ENCODE measurements at regions not wholly inside any gene's neighbourhood (a gene's known extent, or its start where the extent isn't known, plus 50 kb on each side); places are given as distances from the start of the nearest gene placed in this dataset.

- ATAC-seq (no peak), DNase-seq (no peak)
- TF ChIP-seq CTCF (IDR thresholded peaks at IDR 0.05) = no peak
- Histone ChIP-seq H3K4me3 (no peak overlapping the region), H3K36me3 (ENCODE audit: insufficient read depth in 1 of 2, low read depth in 1 of 2) (no peaks in the 10 kb centered on the region), H3K27ac (no peak overlapping the region), H3K27me3 (ENCODE audit: insufficient read depth in 3 of 3, low read length in 2 of 3) (no peaks in the 10 kb centered on the region), H3K4me1 (no peaks in the 10 kb centered on the region), H3K9me3 (no peaks in the 10 kb centered on the region)
- 20 to 29% (median 22%) methylated on average over 4 of the region's 4 CpGs for WGBS, 3 donors
- intact Hi-C loops (cut with DNase I) = no loop called here
Measured at GRCh38 chr2:41241325-41242000, 789.6 kb upstream of the SLC8A1 start.

GRCh38 chr2:41242001-41242331 lies 790.1 kb upstream of the SLC8A1 start:
- no peak overlapping the region for H3K27ac ChIP-seq
- WGBS, 3 donors = 19 to 38% (median 22%) methylated on average over 4 of the region's 4 CpGs
- H3K4me1 ChIP-seq = no peaks in the 10 kb centered on the region
- no peaks in the 10 kb centered on the region for H3K27me3 ChIP-seq (ENCODE audit: insufficient read depth in 3 of 3, low read length in 2 of 3)
- intact Hi-C loops (cut with DNase I) = no loop called here
- no peak for DNase-seq
- H3K9me3 ChIP-seq = no peaks in the 10 kb centered on the region
- no peak for TF ChIP-seq CTCF (IDR thresholded peaks at IDR 0.05)
- H3K36me3 ChIP-seq (ENCODE audit: insufficient read depth in 1 of 2, low read depth in 1 of 2) = no peaks in the 10 kb centered on the region
- no peak for ATAC-seq
- H3K4me3 ChIP-seq = no peak overlapping the region

- Histone ChIP-seq H3K4me3 (no peak overlapping the region), H3K36me3 (ENCODE audit: insufficient read depth in 1 of 2, low read depth in 1 of 2) (no peaks in the 10 kb centered on the region), H3K27me3 (ENCODE audit: insufficient read depth in 3 of 3, low read length in 2 of 3) (no peaks in the 10 kb centered on the region), H3K9me3 (no peaks in the 10 kb centered on the region), H3K4me1 (no peaks in the 10 kb centered on the region), H3K27ac (no peak overlapping the region)
- TF ChIP-seq CTCF (IDR thresholded peaks at IDR 0.05) = no peak
- intact Hi-C loops (cut with DNase I) = no loop called here
- DNase-seq = no peak
- 59 to 64% (median 63%) methylated on average over 7 of the region's 7 CpGs for WGBS, 3 donors
- ATAC-seq = no peak
Measured at GRCh38 chr2:41267929-41268659, 779.7 kb upstream of the PKDCC start.

- 68 to 75% (median 71%) methylated on average over 4 of the region's 4 CpGs for WGBS, 3 donors
- H3K27me3 ChIP-seq (ENCODE audit: insufficient read depth in 3 of 3, low read length in 2 of 3) = no peaks in the 10 kb centered on the region
- no peak overlapping the region for H3K27ac ChIP-seq
- no peaks in the 10 kb centered on the region for H3K9me3 ChIP-seq
- no peak for TF ChIP-seq CTCF (IDR thresholded peaks at IDR 0.05)
- H3K4me1 ChIP-seq = no peaks in the 10 kb centered on the region
- no peak for DNase-seq
- no peak overlapping the region for H3K4me3 ChIP-seq
- intact Hi-C loops (cut with DNase I) = no loop called here
- no peak for ATAC-seq
- no peaks in the 10 kb centered on the region for H3K36me3 ChIP-seq (ENCODE audit: insufficient read depth in 1 of 2, low read depth in 1 of 2)
Measured at GRCh38 chr2:41283079-41283775, 764.6 kb upstream of the PKDCC start.
